ENCODE measurements at regions not wholly inside any gene's neighbourhood (a gene's known extent, or its start where the extent isn't known, plus 50 kb on each side); places are given as distances from the start of the nearest gene placed in this dataset.

GRCh38 chr2:187959821-187960220 is 331.9 kb upstream of the GULP1 start:
- no peak for DNase-seq (ENCODE audit: low read depth in 1 of 2, low spot score in 2 of 2)
- H3K27ac ChIP-seq, result no peak overlapping the region
- no peaks in the 10 kb centered on the region for H3K9me3 ChIP-seq (replicated peaks)
- H3K4me3 ChIP-seq, result no peak overlapping the region
- H3K4me1 ChIP-seq (replicated peaks), result no peaks in the 10 kb centered on the region
- no peaks in the 10 kb centered on the region for H3K36me3 ChIP-seq
- H3K27me3 ChIP-seq (replicated peaks), result no peaks in the 10 kb centered on the region

- no peaks in the 10 kb centered on the region for H3K4me1 ChIP-seq (replicated peaks)
- H3K36me3 ChIP-seq, result no peaks in the 10 kb centered on the region
- no peak overlapping the region for H3K4me3 ChIP-seq
- H3K27me3 ChIP-seq (replicated peaks), result no peaks in the 10 kb centered on the region
- H3K9me3 ChIP-seq (replicated peaks), result no peaks in the 10 kb centered on the region
- no peak overlapping the region for H3K27ac ChIP-seq
- DNase-seq (ENCODE audit: low read depth in 1 of 2, low spot score in 2 of 2), result no peak
These were observed 329.1 kb upstream of the GULP1 start for GRCh38 chr2:187962538-187962937.

GRCh38 chr2:187964746-187965145 is 326.9 kb upstream of the GULP1 start:
- DNase-seq (ENCODE audit: low read depth in 1 of 2, low spot score in 2 of 2), result no peak
- Histone ChIP-seq H3K27ac (no peak overlapping the region), H3K27me3 (replicated peaks) (no peaks in the 10 kb centered on the region), H3K4me3 (no peak overlapping the region), H3K4me1 (replicated peaks) (no peaks in the 10 kb centered on the region), H3K9me3 (replicated peaks) (no peaks in the 10 kb centered on the region), H3K36me3 (no peaks in the 10 kb centered on the region)

GRCh38 chr2:187966924-187967323 is 324.8 kb upstream of the GULP1 start:
- no peak overlapping the region for H3K27ac ChIP-seq
- H3K27me3 ChIP-seq (replicated peaks), result no peaks in the 10 kb centered on the region
- H3K4me1 ChIP-seq (replicated peaks), result no peaks in the 10 kb centered on the region
- no peaks in the 10 kb centered on the region for H3K9me3 ChIP-seq (replicated peaks)
- H3K36me3 ChIP-seq, result no peaks in the 10 kb centered on the region
- H3K4me3 ChIP-seq, result no peak overlapping the region
- DNase-seq (ENCODE audit: low read depth in 1 of 2, low spot score in 2 of 2), result no peak

- no peaks in the 10 kb centered on the region for H3K36me3 ChIP-seq
- no peaks in the 10 kb centered on the region; the same call in 1 of the 2 replicates for H3K4me1 ChIP-seq (replicated peaks)
- no peak overlapping the region for H3K4me3 ChIP-seq
- H3K27me3 ChIP-seq (replicated peaks), result no peaks in the 10 kb centered on the region
- no peaks in the 10 kb centered on the region for H3K9me3 ChIP-seq (replicated peaks)
- DNase-seq (ENCODE audit: low read depth in 1 of 2, low spot score in 2 of 2), result no peak
- no peak overlapping the region for H3K27ac ChIP-seq
These were observed 319.8 kb upstream of the GULP1 start for GRCh38 chr2:187971893-187972292.

- Histone ChIP-seq H3K27me3 (replicated peaks) (no peaks in the 10 kb centered on the region), H3K36me3 (no peaks in the 10 kb centered on the region), H3K9me3 (replicated peaks) (no peaks in the 10 kb centered on the region), H3K4me3 (no peak overlapping the region), H3K27ac (no peak overlapping the region), H3K4me1 (replicated peaks) (no peaks in the 10 kb centered on the region; the same call in 1 of the 2 replicates)
- no peak for DNase-seq (ENCODE audit: low read depth in 1 of 2, low spot score in 2 of 2)
These were observed 315.3 kb upstream of the GULP1 start for GRCh38 chr2:187976259-187976985.

- Histone ChIP-seq H3K4me1 (replicated peaks) (no peaks in the 10 kb centered on the region; the same call in 1 of the 2 replicates), H3K9me3 (replicated peaks) (no peaks in the 10 kb centered on the region), H3K4me3 (no peak overlapping the region), H3K27ac (no peak overlapping the region), H3K36me3 (no peaks in the 10 kb centered on the region), H3K27me3 (replicated peaks) (no peaks in the 10 kb centered on the region)
- DNase-seq (ENCODE audit: low read depth in 1 of 2, low spot score in 2 of 2), result no peak
These were observed 314.7 kb upstream of the GULP1 start for GRCh38 chr2:187976986-187977333.

- DNase-seq (ENCODE audit: low read depth in 1 of 2, low spot score in 2 of 2), result no peak
- Histone ChIP-seq H3K4me1 (replicated peaks) (peaks cover 5% of the 10 kb centered on the region), H3K4me3 (no peak overlapping the region), H3K9me3 (replicated peaks) (no peaks in the 10 kb centered on the region), H3K27ac (no peak overlapping the region), H3K36me3 (no peaks in the 10 kb centered on the region), H3K27me3 (replicated peaks) (no peaks in the 10 kb centered on the region)
These were observed 313.3 kb upstream of the GULP1 start for GRCh38 chr2:187978356-187978755.

GRCh38 chr2:187982668-187983067 is 309.0 kb upstream of the GULP1 start:
- Histone ChIP-seq H3K9me3 (replicated peaks) (no peaks in the 10 kb centered on the region), H3K27me3 (replicated peaks) (no peaks in the 10 kb centered on the region), H3K36me3 (no peaks in the 10 kb centered on the region), H3K27ac (no peak overlapping the region), H3K4me1 (replicated peaks) (peaks cover 22% of the 10 kb centered on the region), H3K4me3 (no peak overlapping the region)
- DNase-seq (ENCODE audit: low read depth in 1 of 2, low spot score in 2 of 2), result peak in 1 of 2 experiments; percentile 91

GRCh38 chr2:187985195-187985594 is 306.5 kb upstream of the GULP1 start:
- H3K27ac ChIP-seq, result no peak overlapping the region
- no peak for DNase-seq (ENCODE audit: low read depth in 1 of 2, low spot score in 2 of 2)
- no peaks in the 10 kb centered on the region for H3K27me3 ChIP-seq (replicated peaks)
- H3K4me3 ChIP-seq, result no peak overlapping the region
- no peaks in the 10 kb centered on the region for H3K36me3 ChIP-seq
- H3K4me1 ChIP-seq (replicated peaks), result peaks cover 22% of the 10 kb centered on the region
- H3K9me3 ChIP-seq (replicated peaks), result no peaks in the 10 kb centered on the region

GRCh38 chr2:187985923-187986322 is 305.8 kb upstream of the GULP1 start:
- peak in 1 of 2 experiments; percentile 26 for DNase-seq (ENCODE audit: low read depth in 1 of 2, low spot score in 2 of 2)
- no peak overlapping the region; the same call in 1 of the 2 replicates for H3K27ac ChIP-seq
- no peaks in the 10 kb centered on the region for H3K36me3 ChIP-seq
- no peaks in the 10 kb centered on the region for H3K9me3 ChIP-seq (replicated peaks)
- H3K4me1 ChIP-seq (replicated peaks), result peaks cover 22% of the 10 kb centered on the region
- no peak overlapping the region for H3K4me3 ChIP-seq
- H3K27me3 ChIP-seq (replicated peaks), result no peaks in the 10 kb centered on the region

- Histone ChIP-seq H3K9me3 (replicated peaks) (no peaks in the 10 kb centered on the region), H3K27me3 (replicated peaks) (no peaks in the 10 kb centered on the region), H3K4me3 (no peak overlapping the region), H3K27ac (no peak overlapping the region; the same call in 1 of the 2 replicates), H3K36me3 (no peaks in the 10 kb centered on the region), H3K4me1 (replicated peaks) (peaks cover 22% of the 10 kb centered on the region)
- no peak for DNase-seq (ENCODE audit: low read depth in 1 of 2, low spot score in 2 of 2)
These were observed 305.1 kb upstream of the GULP1 start for GRCh38 chr2:187986390-187987105.

- H3K4me3 ChIP-seq, result no peak overlapping the region
- H3K27ac ChIP-seq, result no peak overlapping the region
- H3K27me3 ChIP-seq (replicated peaks), result no peaks in the 10 kb centered on the region
- peaks cover 24% of the 10 kb centered on the region for H3K4me1 ChIP-seq (replicated peaks)
- DNase-seq (ENCODE audit: low read depth in 1 of 2, low spot score in 2 of 2), result no peak
- H3K9me3 ChIP-seq (replicated peaks), result no peaks in the 10 kb centered on the region
- H3K36me3 ChIP-seq, result no peaks in the 10 kb centered on the region
These were observed 303.3 kb upstream of the GULP1 start for GRCh38 chr2:187988348-187988747.

- DNase-seq (ENCODE audit: low read depth in 1 of 2, low spot score in 2 of 2), result no peak
- Histone ChIP-seq H3K9me3 (replicated peaks) (no peaks in the 10 kb centered on the region), H3K4me1 (replicated peaks) (peaks cover 36% of the 10 kb centered on the region), H3K36me3 (no peaks in the 10 kb centered on the region), H3K4me3 (no peak overlapping the region), H3K27ac (no peak overlapping the region), H3K27me3 (replicated peaks) (no peaks in the 10 kb centered on the region)
These were observed 301.6 kb upstream of the GULP1 start for GRCh38 chr2:187989925-187990623.

All from SJSA1 (cell line).